ENCODE measurements at regions not wholly inside any gene's neighbourhood (a gene's known extent, or its start where the extent isn't known, plus 50 kb on each side); places are given as distances from the start of the nearest gene placed in this dataset.

- WGBS: 92% methylated on average over 6 of the region's 6 CpGs
- no peak overlapping the region for H3K9ac ChIP-seq (ENCODE audit: low read length)
- no peak overlapping the region for H2AFZ ChIP-seq (ENCODE audit: low read depth, low read length)
- H3K27ac ChIP-seq (ENCODE audit: low read length, poor library complexity, severe bottlenecking): no peak overlapping the region
- no peak overlapping the region for H2BK15ac ChIP-seq (ENCODE audit: low read depth, poor library complexity, severe bottlenecking)
- H3K4me1 ChIP-seq (ENCODE audit: control insufficient read depth, insufficient read depth, low read depth, low read length): peaks cover 23% of the 10 kb centered on the region
- no peaks in the 10 kb centered on the region for H3K9me3 ChIP-seq (ENCODE audit: control insufficient read depth, low read length)
- no peaks in the 10 kb centered on the region for H3K36me3 ChIP-seq (ENCODE audit: control insufficient read depth in 1 of 2, insufficient read depth in 2 of 2, low read depth in 1 of 2, low read length in 2 of 2)
- no peak overlapping the region for H4K91ac ChIP-seq (ENCODE audit: low read length)
- no peak overlapping the region for H3K4ac ChIP-seq (ENCODE audit: low read depth in 1 of 2, low read length in 2 of 2)
- H3K79me1 ChIP-seq (replicated peaks; ENCODE audit: low read length, poor library complexity, severe bottlenecking): no peaks in the 10 kb centered on the region
- no peak overlapping the region for H2BK12ac ChIP-seq (ENCODE audit: low read length in 2 of 2)
- peaks cover 38 to 87% of the 10 kb centered on the region in 2 experiments for H3K27me3 ChIP-seq (ENCODE audit: control insufficient read depth in 1 of 2, insufficient read depth in 1 of 2, low read length in 2 of 2)
- no peak overlapping the region for H3K4me3 ChIP-seq (ENCODE audit: insufficient read depth in 1 of 2, low read depth in 1 of 2, low read length in 2 of 2)
- H4K8ac ChIP-seq (ENCODE audit: low read length): no peak overlapping the region
- no peak overlapping the region for H3K14ac ChIP-seq (ENCODE audit: low read length in 2 of 2)
- H3K18ac ChIP-seq (ENCODE audit: low read depth in 1 of 2, low read length in 2 of 2): no peak overlapping the region
- peak overlapping the region in 1 of 2 experiments; percentile 42 for H3K23ac ChIP-seq (ENCODE audit: low read length in 2 of 2)
- H2BK5ac ChIP-seq (ENCODE audit: low read depth, low read length, poor library complexity, severe bottlenecking): no peak overlapping the region
- no peak overlapping the region for H2BK120ac ChIP-seq (ENCODE audit: low read depth, low read length)
- H2AK5ac ChIP-seq (ENCODE audit: low read length, severe bottlenecking): no peak overlapping the region
- no peak for DNase-seq
- H3K4me2 ChIP-seq (ENCODE audit: low read length, poor library complexity, severe bottlenecking): no peak overlapping the region
These were observed 486.9 kb downstream of the PREX1 start for GRCh38 chr20:48340883-48341281.

- no peak for DNase-seq
- H3K4me1 ChIP-seq (ENCODE audit: control insufficient read depth, insufficient read depth, low read depth, low read length): peaks cover 23% of the 10 kb centered on the region
- no peak overlapping the region for H4K8ac ChIP-seq (ENCODE audit: low read length)
- H3K27ac ChIP-seq (ENCODE audit: low read length, poor library complexity, severe bottlenecking): peak overlapping the region; percentile 84
- peak overlapping the region in 1 of 2 experiments; percentile 42 for H3K23ac ChIP-seq (ENCODE audit: low read length in 2 of 2)
- peak overlapping the region; percentile 45 for H2AK5ac ChIP-seq (ENCODE audit: low read length, severe bottlenecking)
- H3K4me2 ChIP-seq (ENCODE audit: low read length, poor library complexity, severe bottlenecking): no peak overlapping the region
- no peak overlapping the region for H2BK12ac ChIP-seq (ENCODE audit: low read length in 2 of 2)
- no peak overlapping the region for H2BK120ac ChIP-seq (ENCODE audit: low read depth, low read length)
- H2AFZ ChIP-seq (ENCODE audit: low read depth, low read length): no peak overlapping the region
- no peak overlapping the region for H2BK5ac ChIP-seq (ENCODE audit: low read depth, low read length, poor library complexity, severe bottlenecking)
- H3K18ac ChIP-seq (ENCODE audit: low read depth in 1 of 2, low read length in 2 of 2): no peak overlapping the region
- no peaks in the 10 kb centered on the region for H3K9me3 ChIP-seq (ENCODE audit: control insufficient read depth, low read length)
- H2BK15ac ChIP-seq (ENCODE audit: low read depth, poor library complexity, severe bottlenecking): no peak overlapping the region
- H3K36me3 ChIP-seq (ENCODE audit: control insufficient read depth in 1 of 2, insufficient read depth in 2 of 2, low read depth in 1 of 2, low read length in 2 of 2): no peaks in the 10 kb centered on the region
- no peak overlapping the region for H3K9ac ChIP-seq (ENCODE audit: low read length)
- H3K14ac ChIP-seq (ENCODE audit: low read length in 2 of 2): no peak overlapping the region
- peaks cover 37 to 87% of the 10 kb centered on the region in 2 experiments for H3K27me3 ChIP-seq (ENCODE audit: control insufficient read depth in 1 of 2, insufficient read depth in 1 of 2, low read length in 2 of 2)
- no peak overlapping the region for H3K4me3 ChIP-seq (ENCODE audit: insufficient read depth in 1 of 2, low read depth in 1 of 2, low read length in 2 of 2)
- WGBS: 76% methylated on average over 16 of the region's 17 CpGs
- H3K4ac ChIP-seq (ENCODE audit: low read depth in 1 of 2, low read length in 2 of 2): no peak overlapping the region
- H4K91ac ChIP-seq (ENCODE audit: low read length): no peak overlapping the region
- H3K79me1 ChIP-seq (replicated peaks; ENCODE audit: low read length, poor library complexity, severe bottlenecking): no peaks in the 10 kb centered on the region
These were observed 487.6 kb downstream of the PREX1 start for GRCh38 chr20:48339986-48340882.

GRCh38 chr20:48339190-48339985, 488.4 kb downstream of the PREX1 start:
- Histone ChIP-seq H2BK15ac (ENCODE audit: low read depth, poor library complexity, severe bottlenecking) (no peak overlapping the region), H3K36me3 (ENCODE audit: control insufficient read depth in 1 of 2, insufficient read depth in 2 of 2, low read depth in 1 of 2, low read length in 2 of 2) (no peaks in the 10 kb centered on the region), H3K4me1 (ENCODE audit: control insufficient read depth, insufficient read depth, low read depth, low read length) (peaks cover 23% of the 10 kb centered on the region), H4K91ac (ENCODE audit: low read length) (no peak overlapping the region), H3K79me1 (replicated peaks; ENCODE audit: low read length, poor library complexity, severe bottlenecking) (no peaks in the 10 kb centered on the region), H3K27ac (ENCODE audit: low read length, poor library complexity, severe bottlenecking) (peak overlapping the region; percentile 84), H3K9me3 (ENCODE audit: control insufficient read depth, low read length) (no peaks in the 10 kb centered on the region), H3K14ac (ENCODE audit: low read length in 2 of 2) (no peak overlapping the region), H2BK12ac (ENCODE audit: low read length in 2 of 2) (no peak overlapping the region), H3K27me3 (ENCODE audit: control insufficient read depth in 1 of 2, insufficient read depth in 1 of 2, low read length in 2 of 2) (peaks cover 28 to 81% of the 10 kb centered on the region in 2 experiments), H3K23ac (ENCODE audit: low read length in 2 of 2) (no peak overlapping the region), H2AK5ac (ENCODE audit: low read length, severe bottlenecking) (peak overlapping the region; percentile 5), H3K4me2 (ENCODE audit: low read length, poor library complexity, severe bottlenecking) (peak overlapping the region; percentile 20), H3K18ac (ENCODE audit: low read depth in 1 of 2, low read length in 2 of 2) (no peak overlapping the region), H2BK5ac (ENCODE audit: low read depth, low read length, poor library complexity, severe bottlenecking) (peak overlapping the region; percentile 33), H3K4ac (ENCODE audit: low read depth in 1 of 2, low read length in 2 of 2) (no peak overlapping the region), H2AFZ (ENCODE audit: low read depth, low read length) (no peak overlapping the region), H3K9ac (ENCODE audit: low read length) (peak overlapping the region; percentile 59), H4K8ac (ENCODE audit: low read length) (no peak overlapping the region), H3K4me3 (ENCODE audit: insufficient read depth in 1 of 2, low read depth in 1 of 2, low read length in 2 of 2) (peak overlapping the region in 1 of 2 experiments; percentile 61), H2BK120ac (ENCODE audit: low read depth, low read length) (no peak overlapping the region)
- peak; percentile 22 for DNase-seq
- WGBS: 73% methylated on average over 13 of the region's 13 CpGs

- no peak overlapping the region for H3K4ac ChIP-seq (ENCODE audit: low read depth in 1 of 2, low read length in 2 of 2)
- no peak overlapping the region for H2BK12ac ChIP-seq (ENCODE audit: low read length in 2 of 2)
- H3K9ac ChIP-seq (ENCODE audit: low read length): peak overlapping the region; percentile 59
- H3K27me3 ChIP-seq (ENCODE audit: control insufficient read depth in 1 of 2, insufficient read depth in 1 of 2, low read length in 2 of 2): peaks cover 22 to 81% of the 10 kb centered on the region in 2 experiments
- no peak overlapping the region for H2AFZ ChIP-seq (ENCODE audit: low read depth, low read length)
- H2BK15ac ChIP-seq (ENCODE audit: low read depth, poor library complexity, severe bottlenecking): no peak overlapping the region
- no peak overlapping the region for H3K18ac ChIP-seq (ENCODE audit: low read depth in 1 of 2, low read length in 2 of 2)
- H4K91ac ChIP-seq (ENCODE audit: low read length): no peak overlapping the region
- H2AK5ac ChIP-seq (ENCODE audit: low read length, severe bottlenecking): no peak overlapping the region
- H2BK120ac ChIP-seq (ENCODE audit: low read depth, low read length): no peak overlapping the region
- 72% methylated on average over 5 of the region's 7 CpGs for WGBS
- H3K23ac ChIP-seq (ENCODE audit: low read length in 2 of 2): no peak overlapping the region
- H3K4me2 ChIP-seq (ENCODE audit: low read length, poor library complexity, severe bottlenecking): peak overlapping the region; percentile 20
- peak; percentile 49 for DNase-seq
- H3K36me3 ChIP-seq (ENCODE audit: control insufficient read depth in 1 of 2, insufficient read depth in 2 of 2, low read depth in 1 of 2, low read length in 2 of 2): no peaks in the 10 kb centered on the region
- peaks cover 23% of the 10 kb centered on the region for H3K4me1 ChIP-seq (ENCODE audit: control insufficient read depth, insufficient read depth, low read depth, low read length)
- no peak overlapping the region for H4K8ac ChIP-seq (ENCODE audit: low read length)
- no peaks in the 10 kb centered on the region for H3K9me3 ChIP-seq (ENCODE audit: control insufficient read depth, low read length)
- peak overlapping the region in 1 of 2 experiments; percentile 61 for H3K4me3 ChIP-seq (ENCODE audit: insufficient read depth in 1 of 2, low read depth in 1 of 2, low read length in 2 of 2)
- H3K79me1 ChIP-seq (replicated peaks; ENCODE audit: low read length, poor library complexity, severe bottlenecking): no peaks in the 10 kb centered on the region
- H3K14ac ChIP-seq (ENCODE audit: low read length in 2 of 2): no peak overlapping the region
- no peak overlapping the region for H2BK5ac ChIP-seq (ENCODE audit: low read depth, low read length, poor library complexity, severe bottlenecking)
- H3K27ac ChIP-seq (ENCODE audit: low read length, poor library complexity, severe bottlenecking): peak overlapping the region; percentile 84
These were observed 489.1 kb downstream of the PREX1 start for GRCh38 chr20:48338717-48339116.
